ENCODE measurements at regions not wholly inside any gene's neighbourhood (a gene's known extent, or its start where the extent isn't known, plus 50 kb on each side); places are given as distances from the start of the nearest gene placed in this dataset.
"Not testable (repeated sequence)": the region's sequence is repeated elsewhere in the genome, so short reads cannot be mapped to it uniquely, and the experiment has no call there.

GRCh38 chrX:123087326-123087725 lies 96.8 kb upstream of the GRIA3 start:
- DNase-seq (ENCODE audit: low spot score in 2 of 2) (no peak), ATAC-seq (ENCODE audit: low read depth) (no peak)
- no peaks in the 10 kb centered on the region for H3K9me3 Mint-ChIP-seq
- H3K4me3 Mint-ChIP-seq: no peak overlapping the region
- no peaks in the 10 kb centered on the region for H3K27me3 Mint-ChIP-seq
- H3K36me3 Mint-ChIP-seq: no peaks in the 10 kb centered on the region
- no peak overlapping the region for H3K27ac Mint-ChIP-seq
- H3K4me1 Mint-ChIP-seq: no peaks in the 10 kb centered on the region

GRCh38 chrX:123088331-123088730 lies 95.7 kb upstream of the GRIA3 start:
- Mint-ChIP-seq H3K27ac (no peak overlapping the region), H3K4me3 (no peak overlapping the region), H3K9me3 (no peaks in the 10 kb centered on the region), H3K27me3 (no peaks in the 10 kb centered on the region), H3K4me1 (no peaks in the 10 kb centered on the region), H3K36me3 (no peaks in the 10 kb centered on the region)
- DNase-seq (ENCODE audit: low spot score in 2 of 2) (no peak), ATAC-seq (ENCODE audit: low read depth) (no peak)

GRCh38 chrX:123088930-123089329 lies 95.1 kb upstream of the GRIA3 start:
- H3K4me1 Mint-ChIP-seq: no peaks in the 10 kb centered on the region
- H3K27me3 Mint-ChIP-seq: no peaks in the 10 kb centered on the region
- no peak overlapping the region for H3K4me3 Mint-ChIP-seq
- no peak overlapping the region for H3K27ac Mint-ChIP-seq
- ATAC-seq (ENCODE audit: low read depth): no peak
- H3K9me3 Mint-ChIP-seq: no peaks in the 10 kb centered on the region
- H3K36me3 Mint-ChIP-seq: no peaks in the 10 kb centered on the region
- no peak for DNase-seq (ENCODE audit: low spot score in 2 of 2)

- H3K36me3 Mint-ChIP-seq: no peaks in the 10 kb centered on the region
- H3K9me3 Mint-ChIP-seq: no peaks in the 10 kb centered on the region
- H3K27me3 Mint-ChIP-seq: no peaks in the 10 kb centered on the region
- no peak overlapping the region for H3K4me3 Mint-ChIP-seq
- ATAC-seq (ENCODE audit: low read depth) (no peak), DNase-seq (ENCODE audit: low spot score in 2 of 2) (no peak)
- no peak overlapping the region for H3K27ac Mint-ChIP-seq
- H3K4me1 Mint-ChIP-seq: no peaks in the 10 kb centered on the region
These were observed 90.3 kb upstream of the GRIA3 start for GRCh38 chrX:123093792-123094191.

- Mint-ChIP-seq H3K36me3 (no peaks in the 10 kb centered on the region), H3K27me3 (peaks cover 2% of the 10 kb centered on the region), H3K4me3 (no peak overlapping the region), H3K9me3 (peaks cover 3% of the 10 kb centered on the region), H3K27ac (no peak overlapping the region), H3K4me1 (no peaks in the 10 kb centered on the region)
- no peak for DNase-seq (ENCODE audit: low spot score in 2 of 2)
- no peak for ATAC-seq (ENCODE audit: low read depth)
These were observed 75.3 kb upstream of the GRIA3 start for GRCh38 chrX:123108513-123109427.

GRCh38 chrX:123121241-123121640 lies 62.8 kb upstream of the GRIA3 start:
- no peak overlapping the region for H3K27ac Mint-ChIP-seq

GRCh38 chrX:123129805-123130204 lies 54.3 kb upstream of the GRIA3 start:
- H3K9me3 Mint-ChIP-seq; H3K4me3 Mint-ChIP-seq; H3K36me3 Mint-ChIP-seq; H3K4me1 Mint-ChIP-seq; ATAC-seq (ENCODE audit: low read depth); H3K27me3 Mint-ChIP-seq; H3K27ac Mint-ChIP-seq; DNase-seq (ENCODE audit: low spot score in 2 of 2): not testable (repeated sequence)

More at GRCh38 chrX:123121241-123121640, 62.8 kb upstream of the GRIA3 start:
- no peak for ATAC-seq (ENCODE audit: low read depth)
- no peak for DNase-seq (ENCODE audit: low spot score in 2 of 2)
- Mint-ChIP-seq H3K4me1 (no peaks in the 10 kb centered on the region), H3K9me3 (no peaks in the 10 kb centered on the region), H3K27me3 (peaks cover 2% of the 10 kb centered on the region), H3K4me3 (no peak overlapping the region), H3K36me3 (no peaks in the 10 kb centered on the region)
